GM13977 (cell line): ENCODE measurements at regions not wholly inside any gene's neighbourhood (a gene's known extent, or its start where the extent isn't known, plus 50 kb on each side); places are given as distances from the start of the nearest gene placed in this dataset.

Experiments
- DNase-seq: peaks from one replicate; pipeline ENCODE4 v3.0.0; 2012; ENCODE audit warnings: low spot score
- CTCF ChIP-seq: IDR thresholded peaks from 2 replicates; pipeline ENCODE4 v1.5.1; 2012; ENCODE audit warnings: mild to moderate bottlenecking, control low read depth; ENCODE audit not compliant: insufficient read depth; ENCODE audit errors: extremely low read depth, missing control alignments
- in situ Hi-C: fragments of 300-500 bp; cut with MboI; formaldehyde crosslinking; loops from one replicate; pipeline ENCODE4 v1.12.0; 2022; ENCODE audit warnings: low sequenced_read_pairs, low pct_unique_long_range_greater_than_20kb, mixed read lengths, inconsistent platforms; ENCODE audit not compliant: unreplicated experiment

- in situ Hi-C loops = no loop called here
- TF ChIP-seq CTCF = no peak
- no peak for DNase-seq
Measured at GRCh38 chr7:47693216-47693615, 111.3 kb upstream of the TNS3 start.

GRCh38 chr7:47691988-47692387 lies 110.1 kb upstream of the TNS3 start:
- in situ Hi-C loops = no loop called here
- TF ChIP-seq CTCF = no peak
- no peak for DNase-seq

- no peak for DNase-seq
- no peak for TF ChIP-seq CTCF
- in situ Hi-C loops = no loop called here
Measured at GRCh38 chr7:47690902-47691558, 109.1 kb upstream of the TNS3 start.

- in situ Hi-C loops = no loop called here
- TF ChIP-seq CTCF = no peak
- DNase-seq = no peak
Measured at GRCh38 chr7:47689558-47689957, 107.6 kb upstream of the TNS3 start.

- no peak for DNase-seq
- in situ Hi-C loops = no loop called here
- no peak for TF ChIP-seq CTCF
Measured at GRCh38 chr7:47688311-47689100, 106.6 kb upstream of the TNS3 start.

GRCh38 chr7:47685712-47686376 lies 103.9 kb upstream of the TNS3 start:
- in situ Hi-C loops = no loop called here
- no peak for DNase-seq
- TF ChIP-seq CTCF = no peak
